ENCODE measurements at regions not wholly inside any gene's neighbourhood (a gene's known extent, or its start where the extent isn't known, plus 50 kb on each side); places are given as distances from the start of the nearest gene placed in this dataset.
"Not testable (repeated sequence)": the region's sequence is repeated elsewhere in the genome, so short reads cannot be mapped to it uniquely, and the experiment has no call there.

- DNase-seq (ENCODE audit: insufficient read length, low spot score) (no peak), FAIRE-seq (no peak)
- TF ChIP-seq POU2F2 (IDR thresholded peaks at IDR 0.05; ENCODE audit: low read depth, low read length): no peak
- TF ChIP-seq POLR2AphosphoS5 (IDR thresholded peaks at IDR 0.05; ENCODE audit: low read depth, low read length): no peak
- TF ChIP-seq POLR2A (IDR thresholded peaks at IDR 0.05; ENCODE audit: low read depth, low read length): no peak
- no peak for TF ChIP-seq TAF1 (IDR thresholded peaks at IDR 0.05; ENCODE audit: low read depth, low read length)
- no peak for TF ChIP-seq SPI1 (IDR thresholded peaks at IDR 0.05; ENCODE audit: low read depth, low read length)
- no peak for TF ChIP-seq PAX5 (IDR thresholded peaks at IDR 0.05; ENCODE audit: insufficient read depth, low read length, severe bottlenecking)
Measured at GRCh38 chr17:77619326-77619725, 339.2 kb upstream of the TNRC6C start.

GRCh38 chr17:77619851-77620250 lies 338.7 kb upstream of the TNRC6C start:
- no peak for DNase-seq (ENCODE audit: insufficient read length, low spot score)
- FAIRE-seq: no peak
- TF ChIP-seq PAX5 (IDR thresholded peaks at IDR 0.05; ENCODE audit: insufficient read depth, low read length, severe bottlenecking): no peak

GRCh38 chr17:77620282-77620681 lies 338.2 kb upstream of the TNRC6C start:
- FAIRE-seq (no peak), DNase-seq (ENCODE audit: insufficient read length, low spot score) (no peak)
- no peak for TF ChIP-seq PAX5 (IDR thresholded peaks at IDR 0.05; ENCODE audit: insufficient read depth, low read length, severe bottlenecking)
- TF ChIP-seq POLR2AphosphoS5 (IDR thresholded peaks at IDR 0.05; ENCODE audit: low read depth, low read length): no peak
- no peak for TF ChIP-seq TAF1 (IDR thresholded peaks at IDR 0.05; ENCODE audit: low read depth, low read length)
- TF ChIP-seq SPI1 (IDR thresholded peaks at IDR 0.05; ENCODE audit: low read depth, low read length): no peak
- TF ChIP-seq POU2F2 (IDR thresholded peaks at IDR 0.05; ENCODE audit: low read depth, low read length): no peak
- no peak for TF ChIP-seq POLR2A (IDR thresholded peaks at IDR 0.05; ENCODE audit: low read depth, low read length)

GRCh38 chr17:77622084-77622483 lies 336.4 kb upstream of the TNRC6C start:
- not testable (repeated sequence) for FAIRE-seq; DNase-seq (ENCODE audit: insufficient read length, low spot score)

GRCh38 chr17:77622647-77623046 lies 335.9 kb upstream of the TNRC6C start:
- no peak for DNase-seq (ENCODE audit: insufficient read length, low spot score)
- no peak for FAIRE-seq
- TF ChIP-seq SPI1 (IDR thresholded peaks at IDR 0.05; ENCODE audit: low read depth, low read length) (no peak), POLR2A (IDR thresholded peaks at IDR 0.05; ENCODE audit: low read depth, low read length) (no peak), PAX5 (IDR thresholded peaks at IDR 0.05; ENCODE audit: insufficient read depth, low read length, severe bottlenecking) (no peak), POLR2AphosphoS5 (IDR thresholded peaks at IDR 0.05; ENCODE audit: low read depth, low read length) (no peak), TAF1 (IDR thresholded peaks at IDR 0.05; ENCODE audit: low read depth, low read length) (no peak), POU2F2 (IDR thresholded peaks at IDR 0.05; ENCODE audit: low read depth, low read length) (no peak)

GRCh38 chr17:77623321-77623720 lies 335.2 kb upstream of the TNRC6C start:
- DNase-seq (ENCODE audit: insufficient read length, low spot score); FAIRE-seq: not testable (repeated sequence)

GRCh38 chr17:77628035-77628434 lies 330.5 kb upstream of the TNRC6C start:
- FAIRE-seq (no peak), DNase-seq (ENCODE audit: insufficient read length, low spot score) (no peak)
- no peak for TF ChIP-seq POLR2A (IDR thresholded peaks at IDR 0.05; ENCODE audit: low read depth, low read length)
- no peak for TF ChIP-seq POU2F2 (IDR thresholded peaks at IDR 0.05; ENCODE audit: low read depth, low read length)
- no peak for TF ChIP-seq SPI1 (IDR thresholded peaks at IDR 0.05; ENCODE audit: low read depth, low read length)
- no peak for TF ChIP-seq TAF1 (IDR thresholded peaks at IDR 0.05; ENCODE audit: low read depth, low read length)
- TF ChIP-seq PAX5 (IDR thresholded peaks at IDR 0.05; ENCODE audit: insufficient read depth, low read length, severe bottlenecking): no peak
- no peak for TF ChIP-seq POLR2AphosphoS5 (IDR thresholded peaks at IDR 0.05; ENCODE audit: low read depth, low read length)

- not testable (repeated sequence) for FAIRE-seq; DNase-seq (ENCODE audit: insufficient read length, low spot score)
Measured at GRCh38 chr17:77629284-77629683, 329.2 kb upstream of the TNRC6C start.

- TF ChIP-seq TAF1 (IDR thresholded peaks at IDR 0.05; ENCODE audit: low read depth, low read length): no peak
- no peak for TF ChIP-seq PAX5 (IDR thresholded peaks at IDR 0.05; ENCODE audit: insufficient read depth, low read length, severe bottlenecking)
- no peak for TF ChIP-seq SPI1 (IDR thresholded peaks at IDR 0.05; ENCODE audit: low read depth, low read length)
- no peak for TF ChIP-seq POLR2AphosphoS5 (IDR thresholded peaks at IDR 0.05; ENCODE audit: low read depth, low read length)
- no peak for TF ChIP-seq POU2F2 (IDR thresholded peaks at IDR 0.05; ENCODE audit: low read depth, low read length)
- TF ChIP-seq POLR2A (IDR thresholded peaks at IDR 0.05; ENCODE audit: low read depth, low read length): no peak
- FAIRE-seq: no peak
Measured at GRCh38 chr17:77631307-77631706, 327.2 kb upstream of the TNRC6C start.

GRCh38 chr17:77632619-77633018 lies 325.9 kb upstream of the TNRC6C start:
- DNase-seq (ENCODE audit: insufficient read length, low spot score) (no peak), FAIRE-seq (no peak)
- TF ChIP-seq PAX5 (IDR thresholded peaks at IDR 0.05; ENCODE audit: insufficient read depth, low read length, severe bottlenecking) (no peak), POLR2A (IDR thresholded peaks at IDR 0.05; ENCODE audit: low read depth, low read length) (no peak), SPI1 (IDR thresholded peaks at IDR 0.05; ENCODE audit: low read depth, low read length) (no peak), POU2F2 (IDR thresholded peaks at IDR 0.05; ENCODE audit: low read depth, low read length) (no peak)

More at GRCh38 chr17:77631307-77631706, 327.2 kb upstream of the TNRC6C start:
- DNase-seq (ENCODE audit: insufficient read length, low spot score): no peak

GRCh38 chr17:77634710-77635109 lies 323.8 kb upstream of the TNRC6C start:
- DNase-seq (ENCODE audit: insufficient read length, low spot score) (peak; percentile 44), FAIRE-seq (peak; percentile 70)
- TF ChIP-seq SPI1 (IDR thresholded peaks at IDR 0.05; ENCODE audit: low read depth, low read length) (no peak), POLR2AphosphoS5 (IDR thresholded peaks at IDR 0.05; ENCODE audit: low read depth, low read length) (no peak), TAF1 (IDR thresholded peaks at IDR 0.05; ENCODE audit: low read depth, low read length) (no peak), PAX5 (IDR thresholded peaks at IDR 0.05; ENCODE audit: insufficient read depth, low read length, severe bottlenecking) (no peak), POLR2A (IDR thresholded peaks at IDR 0.05; ENCODE audit: low read depth, low read length) (no peak)
